Sigmoid colon (tissue), 6 donors: ENCODE measurements at regions not wholly inside any gene's neighbourhood (a gene's known extent, or its start where the extent isn't known, plus 50 kb on each side); places are given as distances from the start of the nearest gene placed in this dataset.
"Not testable (repeated sequence)": the region's sequence is repeated elsewhere in the genome, so short reads cannot be mapped to it uniquely, and the experiment has no call there.

Source experiments
- DNase-seq: peaks from one replicate; pipeline ENCODE4 v3.0.0-alpha.2; 2019
- H3K27ac ChIP-seq, 4 donors: fragments of 200-600 bp; sonication (generic); one replicate each; pipeline ENCODE4 v1.5.1; 2016 to 2019; ENCODE audit warnings: mild to moderate bottlenecking in 1 of 4
- H3K27me3 ChIP-seq, 3 donors: fragments of 200-600 bp; sonication (generic); one replicate each; pipeline ENCODE4 v1.5.1; 2019; ENCODE audit warnings: mild to moderate bottlenecking in 1 of 3
- H3K36me3 ChIP-seq, 4 donors: fragments of 200-600 bp; sonication (generic); one replicate each; pipeline ENCODE4 v1.5.1; 2016 to 2019
- H3K4me1 ChIP-seq, 4 donors: fragments of 200-600 bp; sonication (generic); one replicate each; pipeline ENCODE4 v1.5.1; 2017 to 2019
- H3K4me3 ChIP-seq, 4 donors: fragments of 200-600 bp; sonication (generic); one replicate each; pipeline ENCODE4 v1.5.1; 2017 to 2019; ENCODE audit warnings: mild to moderate bottlenecking in 2 of 4, moderate library complexity in 1 of 4
- H3K9me3 ChIP-seq, 4 donors: fragments of 200-600 bp in 3 of 4; sonication (generic) in 3 of 4; one replicate each; pipeline versions ENCODE4 v1.5.1 to v1.6.1; 2013 to 2019
- EP300 ChIP-seq, 4 donors: sonication (generic); formaldehyde crosslinking; IDR thresholded peaks; one replicate each; pipeline ENCODE4 v1.6.1; 2017; ENCODE audit warnings: antibody characterized with exemption in 4 of 4
- POLR2A ChIP-seq, 2 donors: fragments of 450-650 bp; IDR thresholded peaks; one replicate each; pipeline ENCODE4 v1.6.1; 2016; ENCODE audit warnings: antibody characterized with exemption in 2 of 2, mild to moderate bottlenecking in 2 of 2, moderate library complexity in 2 of 2
- POLR2AphosphoS5 ChIP-seq, 4 donors: sonication (generic); formaldehyde crosslinking; IDR thresholded peaks; one replicate each; pipeline ENCODE4 v1.6.1; 2017; ENCODE audit warnings: antibody characterized with exemption in 4 of 4
- WGBS, 2 donors: extraction: QIAGEN DNeasy Blood & Tissue Kit; methylation state at CpG; one replicate each; pipeline ENCODE4 v1.1.7; 2013; 5-methylcytosine and 5-hydroxymethylcytosine counted together
- intact Hi-C: fragments of 100-400 bp; cut with DNase I; formaldehyde crosslinking; loops from one replicate; pipeline ENCODE4 v1.15.1; 2023
- TF ChIP-seq, protein P1 (sequence below), 4 experiments: fragments of 450-650 bp in 3 of 4; fragments of 200-600 bp in 1 of 4; IDR thresholded peaks; one replicate each; pipeline ENCODE4 v1.5.1; 2016 to 2019; ENCODE audit warnings: antibody characterized with exemption in 4 of 4, mild to moderate bottlenecking in 3 of 4, moderate library complexity in 2 of 4
- donor health status: healthy with polysubstance abuse.
- donor health status: healthy.

GRCh38 chrX:16333453-16333852 lies 166.2 kb downstream of the MAGEB17 start:
- no peak for DNase-seq
- Histone ChIP-seq H3K27ac (no peak overlapping the region), H3K36me3 (no peaks in the 10 kb centered on the region), H3K4me1 (no peaks in the 10 kb centered on the region), H3K4me3 (no peak overlapping the region), H3K27me3 (no peaks in the 10 kb centered on the region), H3K9me3 (no peaks in the 10 kb centered on the region)
- 83 to 91% methylated on average over 7 of the region's 7 CpGs for WGBS, 2 donors
- intact Hi-C loops, result no loop called here
- TF ChIP-seq, protein P1, sequence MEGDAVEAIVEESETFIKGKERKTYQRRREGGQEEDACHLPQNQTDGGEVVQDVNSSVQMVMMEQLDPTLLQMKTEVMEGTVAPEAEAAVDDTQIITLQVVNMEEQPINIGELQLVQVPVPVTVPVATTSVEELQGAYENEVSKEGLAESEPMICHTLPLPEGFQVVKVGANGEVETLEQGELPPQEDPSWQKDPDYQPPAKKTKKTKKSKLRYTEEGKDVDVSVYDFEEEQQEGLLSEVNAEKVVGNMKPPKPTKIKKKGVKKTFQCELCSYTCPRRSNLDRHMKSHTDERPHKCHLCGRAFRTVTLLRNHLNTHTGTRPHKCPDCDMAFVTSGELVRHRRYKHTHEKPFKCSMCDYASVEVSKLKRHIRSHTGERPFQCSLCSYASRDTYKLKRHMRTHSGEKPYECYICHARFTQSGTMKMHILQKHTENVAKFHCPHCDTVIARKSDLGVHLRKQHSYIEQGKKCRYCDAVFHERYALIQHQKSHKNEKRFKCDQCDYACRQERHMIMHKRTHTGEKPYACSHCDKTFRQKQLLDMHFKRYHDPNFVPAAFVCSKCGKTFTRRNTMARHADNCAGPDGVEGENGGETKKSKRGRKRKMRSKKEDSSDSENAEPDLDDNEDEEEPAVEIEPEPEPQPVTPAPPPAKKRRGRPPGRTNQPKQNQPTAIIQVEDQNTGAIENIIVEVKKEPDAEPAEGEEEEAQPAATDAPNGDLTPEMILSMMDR (IDR thresholded peaks at IDR 0.05), result no peak
- TF ChIP-seq EP300 (IDR thresholded peaks at IDR 0.05) (no peak), POLR2AphosphoS5 (IDR thresholded peaks at IDR 0.05) (no peak), POLR2A (IDR thresholded peaks at IDR 0.05) (no peak)

- Histone ChIP-seq H3K4me3 (no peak overlapping the region), H3K4me1 (no peaks in the 10 kb centered on the region), H3K27ac (no peak overlapping the region), H3K27me3 (no peaks in the 10 kb centered on the region), H3K9me3 (no peaks in the 10 kb centered on the region), H3K36me3 (no peaks in the 10 kb centered on the region)
- intact Hi-C loops, result no loop called here
- WGBS, 2 donors, result 89% methylated on average over 1 of the region's 1 CpG
- TF ChIP-seq, protein P1 (IDR thresholded peaks at IDR 0.05), result no peak
- TF ChIP-seq POLR2A (IDR thresholded peaks at IDR 0.05) (no peak), POLR2AphosphoS5 (IDR thresholded peaks at IDR 0.05) (no peak), EP300 (IDR thresholded peaks at IDR 0.05) (no peak)
- no peak for DNase-seq
Observed at GRCh38 chrX:16335181-16335580, 167.9 kb downstream of the MAGEB17 start.

- TF ChIP-seq POLR2A (IDR thresholded peaks at IDR 0.05) (no peak), POLR2AphosphoS5 (IDR thresholded peaks at IDR 0.05) (no peak), EP300 (IDR thresholded peaks at IDR 0.05) (no peak)
- TF ChIP-seq, protein P1 (IDR thresholded peaks at IDR 0.05), result no peak
- 79 to 83% methylated on average over 4 of the region's 4 CpGs for WGBS, 2 donors
- Histone ChIP-seq H3K4me3 (no peak overlapping the region), H3K27ac (no peak overlapping the region), H3K4me1 (no peaks in the 10 kb centered on the region), H3K36me3 (no peaks in the 10 kb centered on the region), H3K9me3 (no peaks in the 10 kb centered on the region), H3K27me3 (no peaks in the 10 kb centered on the region)
- intact Hi-C loops, result no loop called here
- DNase-seq, result no peak
Observed at GRCh38 chrX:16347968-16348670, 180.8 kb downstream of the MAGEB17 start.

GRCh38 chrX:16357902-16358301 lies 190.6 kb downstream of the MAGEB17 start:
- Histone ChIP-seq H3K36me3 (no peaks in the 10 kb centered on the region), H3K27ac (no peak overlapping the region), H3K4me3 (no peak overlapping the region), H3K9me3 (no peaks in the 10 kb centered on the region), H3K27me3 (no peaks in the 10 kb centered on the region), H3K4me1 (no peaks in the 10 kb centered on the region)
- no peak for TF ChIP-seq EP300 (IDR thresholded peaks at IDR 0.05)
- TF ChIP-seq POLR2AphosphoS5 (IDR thresholded peaks at IDR 0.05), result no peak
- intact Hi-C loops, result no loop called here
- no peak for DNase-seq

DNA sequence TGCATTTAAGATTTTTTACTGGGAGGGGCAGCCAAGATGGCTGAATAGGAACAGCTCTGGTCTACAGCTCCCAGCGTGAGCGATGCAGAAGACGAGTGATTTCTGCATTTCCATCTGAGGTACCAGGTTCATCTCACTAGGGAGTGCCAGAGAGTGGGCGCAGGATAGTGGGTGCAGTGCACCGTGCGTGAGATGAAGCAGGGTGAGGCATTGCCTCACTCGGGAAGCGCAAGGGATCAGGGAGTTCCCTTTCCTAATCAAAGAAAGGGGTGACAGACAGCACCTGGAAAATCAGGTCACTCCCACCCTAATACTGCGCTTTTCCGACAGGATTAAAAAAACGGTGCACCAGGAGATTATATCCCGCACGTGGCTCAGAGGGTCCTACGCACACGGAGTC lies 192.8 kb downstream of the MAGEB17 start:
- DNase-seq, H3K27me3 ChIP-seq, H3K9me3 ChIP-seq, intact Hi-C loops, H3K36me3 ChIP-seq, H3K4me1 ChIP-seq, H3K4me3 ChIP-seq, H3K27ac ChIP-seq: not testable (repeated sequence)
- 96% methylated on average over 15 of the region's 15 CpGs for whole genome bisulfite sequencing, 2 donors

DNA sequence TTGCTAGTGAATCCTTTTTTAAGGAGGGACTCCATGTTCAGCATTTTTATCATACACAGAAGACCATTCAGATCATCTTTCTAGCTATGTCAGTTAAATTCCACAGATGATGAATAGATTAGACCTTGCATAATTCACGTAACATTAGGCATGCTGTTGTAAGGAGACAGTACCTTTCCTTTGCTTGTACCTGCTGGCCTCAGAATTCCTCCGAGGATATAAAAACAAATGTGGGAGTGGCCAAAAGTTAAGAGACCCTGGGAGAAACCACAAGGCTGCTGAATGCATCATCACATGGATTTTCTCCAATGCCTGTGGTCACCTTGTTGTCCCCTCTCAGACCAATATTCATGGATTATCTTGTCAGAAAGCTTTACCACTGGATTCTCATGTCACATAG lies 201.4 kb downstream of the MAGEB17 start:
- no peaks in the 10 kb centered on the region for H3K9me3 ChIP-seq
- WGBS, 2 donors, result 83 to 89% methylated on average over 2 of the region's 2 CpGs
- no peak overlapping the region for H3K4me3 ChIP-seq
- no peak overlapping the region for H3K27ac ChIP-seq
- no peaks in the 10 kb centered on the region for H3K4me1 ChIP-seq
- TF ChIP-seq POLR2AphosphoS5 (IDR thresholded peaks at IDR 0.05) (no peak), EP300 (IDR thresholded peaks at IDR 0.05) (no peak), POLR2A (IDR thresholded peaks at IDR 0.05) (no peak)
- TF ChIP-seq, protein P1 (IDR thresholded peaks at IDR 0.05), result no peak
- H3K36me3 ChIP-seq, result no peaks in the 10 kb centered on the region
- intact Hi-C loops, result no loop called here
- H3K27me3 ChIP-seq, result no peaks in the 10 kb centered on the region
- DNase-seq, result no peak
